ENCODE measurements at regions not wholly inside any gene's neighbourhood (a gene's known extent, or its start where the extent isn't known, plus 50 kb on each side); places are given as distances from the start of the nearest gene placed in this dataset.
"Not testable (repeated sequence)": the region's sequence is repeated elsewhere in the genome, so short reads cannot be mapped to it uniquely, and the experiment has no call there.

DNA sequence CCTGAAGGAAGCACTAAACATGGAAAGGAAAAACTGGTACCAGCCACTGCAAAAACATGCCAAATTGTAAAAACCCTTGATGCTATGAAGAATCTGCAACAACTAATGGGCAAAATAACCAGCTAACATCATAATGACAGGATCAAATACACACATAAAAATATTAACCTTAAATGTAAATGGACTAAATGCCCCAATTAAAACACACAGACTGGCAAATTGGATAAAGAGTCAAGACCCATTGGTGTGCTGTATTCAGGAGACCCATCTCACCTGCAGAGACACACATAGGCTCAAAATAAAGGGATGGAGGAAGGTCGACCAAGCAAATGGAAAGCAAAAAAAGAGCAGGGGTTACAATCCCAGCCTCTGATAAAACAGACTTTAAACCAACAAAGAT lies 87.7 kb upstream of the DNAJC1 start:
- intact Hi-C loops (cut with DNase I); DNase-seq (ENCODE audit: missing footprints); ATAC-seq: not testable (repeated sequence)

DNA sequence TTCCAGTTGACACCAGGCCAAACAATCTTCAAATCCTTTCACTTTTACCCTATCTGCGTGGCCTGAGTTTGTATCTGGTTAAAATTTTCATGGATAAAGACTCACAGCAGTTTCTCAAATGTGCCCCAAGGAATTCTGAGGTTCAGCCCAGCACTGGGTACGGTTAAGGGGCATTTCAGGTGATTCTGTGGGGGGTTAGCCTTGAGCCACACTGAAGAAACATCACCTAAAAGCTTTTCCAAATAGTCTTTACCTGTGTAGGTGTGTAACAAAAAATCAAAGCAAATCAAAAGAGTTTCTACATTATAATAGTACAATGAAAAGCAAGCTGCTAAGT lies 83.8 kb upstream of the DNAJC1 start:
- intact Hi-C loops (cut with DNase I): no loop called here
- DNase-seq (ENCODE audit: missing footprints) (no peak), ATAC-seq (no peak)

DNA sequence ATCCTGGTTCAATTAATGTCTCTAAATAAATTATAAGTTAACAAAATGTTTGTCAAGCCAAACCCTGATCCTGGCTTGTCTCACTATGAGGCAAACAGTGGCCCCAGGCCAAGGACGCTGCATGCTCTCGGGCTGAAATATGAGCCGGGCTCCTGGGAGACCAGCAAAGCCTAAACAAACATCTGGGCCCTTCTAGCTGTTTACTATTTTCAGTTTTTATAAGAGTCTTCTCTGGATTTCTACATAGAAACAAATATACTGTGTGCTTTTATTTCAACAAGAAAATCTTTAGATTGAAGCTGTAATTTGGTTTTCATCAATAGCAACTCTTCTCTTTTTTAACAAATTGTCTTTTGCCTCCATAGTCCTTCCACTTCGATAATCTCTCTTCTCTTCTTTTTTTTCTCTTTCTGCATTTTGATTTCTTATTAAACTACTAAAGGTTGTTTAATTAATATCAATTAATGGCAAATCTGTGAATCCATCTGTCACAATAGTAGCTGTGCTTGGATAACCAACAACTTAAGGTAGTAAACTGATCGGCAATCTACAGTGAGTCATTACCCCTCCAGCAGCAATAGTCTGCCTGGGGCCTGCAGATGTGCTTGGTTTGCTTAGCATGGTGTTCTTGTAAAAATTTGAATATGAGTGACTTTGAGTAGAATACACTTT lies 83.3 kb upstream of the DNAJC1 start:
- intact Hi-C loops (cut with DNase I): no loop called here
- peak; percentile 98 for ATAC-seq
- DNase-seq (ENCODE audit: missing footprints): peak; percentile 93

DNA sequence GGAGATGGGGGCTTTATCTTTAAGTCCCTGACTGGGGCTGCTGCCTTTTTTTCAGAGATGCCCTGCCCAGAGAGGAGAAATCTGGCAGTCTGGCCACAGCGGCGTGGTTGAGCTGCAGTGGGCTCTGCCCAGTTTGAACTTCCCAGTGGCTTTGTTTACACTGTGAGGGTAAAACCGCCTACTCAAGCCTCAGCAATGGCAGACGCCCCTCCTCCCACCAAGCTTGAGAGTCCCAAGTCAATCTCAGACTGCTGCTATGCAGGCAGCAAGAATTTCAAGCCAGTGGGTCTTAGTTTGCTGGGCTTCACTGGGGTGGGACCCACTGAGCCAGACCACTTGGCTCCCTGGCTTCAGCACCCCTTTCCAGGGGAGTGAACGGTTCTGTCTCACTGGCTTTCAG lies 76.4 kb upstream of the DNAJC1 start:
- DNase-seq (ENCODE audit: missing footprints); ATAC-seq; intact Hi-C loops (cut with DNase I): not testable (repeated sequence)

DNA sequence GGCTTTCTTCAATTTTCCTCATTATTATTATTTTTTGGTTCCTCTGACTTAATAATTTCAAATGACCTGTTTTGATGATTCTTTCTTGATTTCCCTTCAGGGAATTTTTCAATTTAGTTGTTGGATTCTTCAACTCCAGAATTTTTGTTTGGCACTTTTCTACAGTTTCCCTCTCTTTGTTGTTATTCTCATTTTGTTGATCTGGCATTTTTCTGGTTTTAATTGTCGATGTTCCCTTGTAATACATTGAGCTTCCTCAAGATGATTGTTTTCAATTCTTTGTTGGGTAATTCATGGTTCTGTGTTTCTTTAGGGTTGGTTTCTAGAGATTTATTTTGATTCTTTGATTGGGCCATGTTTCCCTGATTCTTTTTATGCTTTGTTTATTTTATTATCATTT lies 67.8 kb upstream of the DNAJC1 start:
- intact Hi-C loops (cut with DNase I): no loop called here
- ATAC-seq (no peak), DNase-seq (ENCODE audit: missing footprints) (no peak)

DNA sequence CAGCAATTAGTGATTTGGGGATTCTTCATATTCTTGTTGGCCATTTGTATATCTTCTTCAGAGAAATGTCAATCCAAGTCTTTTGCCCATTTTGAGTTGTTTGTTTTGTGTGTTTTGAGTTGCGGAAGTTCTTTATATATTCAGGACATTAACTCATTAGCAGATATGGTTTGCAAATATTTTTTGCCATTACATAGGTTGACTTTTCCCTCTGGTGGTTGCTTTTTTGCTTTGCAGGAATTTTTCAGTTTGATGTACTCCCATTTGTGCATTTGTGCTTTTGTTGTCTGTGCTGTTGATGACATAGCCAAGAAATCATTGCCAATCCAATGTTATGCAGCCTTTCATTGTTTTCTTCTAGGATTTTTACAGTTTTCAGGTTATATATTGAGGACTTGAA lies 63.6 kb upstream of the DNAJC1 start:
- ATAC-seq: no peak
- intact Hi-C loops (cut with DNase I): no loop called here

DNA sequence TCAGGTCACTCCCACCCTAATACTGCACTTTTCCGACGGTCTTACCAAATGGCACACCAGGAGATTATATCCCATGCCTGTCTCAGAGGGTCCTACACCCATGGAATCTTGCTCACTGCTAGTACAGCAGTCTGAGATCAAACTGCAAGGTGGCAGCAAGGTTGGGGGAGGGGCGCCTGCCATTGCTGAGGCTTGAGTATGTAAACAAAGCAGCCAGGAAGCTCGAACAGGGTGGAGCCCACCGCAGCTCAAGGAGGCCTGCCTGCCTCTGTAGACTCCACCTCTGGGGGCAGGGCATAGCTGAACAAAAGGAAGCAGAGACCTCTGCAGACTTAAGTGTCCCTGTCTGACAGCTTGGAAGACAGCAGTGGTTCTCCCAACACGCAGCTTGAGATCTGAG lies 57.5 kb upstream of the DNAJC1 start:
- ATAC-seq; intact Hi-C loops (cut with DNase I); DNase-seq (ENCODE audit: missing footprints): not testable (repeated sequence)

More for the DNA sequence above, 63.6 kb upstream of the DNAJC1 start:
- DNase-seq (ENCODE audit: missing footprints): no peak

DNA sequence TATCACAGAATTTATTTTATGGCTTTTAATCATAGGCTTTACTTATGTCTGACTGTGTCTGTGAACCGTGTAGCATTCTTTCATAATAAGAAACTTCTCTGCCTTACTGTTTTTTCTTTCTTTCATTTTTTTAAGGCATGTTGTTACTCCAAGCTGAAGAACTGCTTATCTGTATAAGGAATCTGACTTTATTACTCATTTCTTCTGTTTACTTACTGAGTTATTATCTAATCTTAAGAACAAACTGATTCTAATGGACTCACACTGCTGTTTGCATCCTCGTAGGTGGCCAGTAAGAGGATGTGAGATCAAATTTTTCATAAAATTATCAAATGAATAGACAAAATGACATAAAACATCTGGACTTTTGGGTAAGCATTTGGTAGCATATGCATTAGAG lies 54.7 kb upstream of the DNAJC1 start:
- intact Hi-C loops (cut with DNase I): no loop called here
- ATAC-seq (no peak), DNase-seq (ENCODE audit: missing footprints) (no peak)

DNA sequence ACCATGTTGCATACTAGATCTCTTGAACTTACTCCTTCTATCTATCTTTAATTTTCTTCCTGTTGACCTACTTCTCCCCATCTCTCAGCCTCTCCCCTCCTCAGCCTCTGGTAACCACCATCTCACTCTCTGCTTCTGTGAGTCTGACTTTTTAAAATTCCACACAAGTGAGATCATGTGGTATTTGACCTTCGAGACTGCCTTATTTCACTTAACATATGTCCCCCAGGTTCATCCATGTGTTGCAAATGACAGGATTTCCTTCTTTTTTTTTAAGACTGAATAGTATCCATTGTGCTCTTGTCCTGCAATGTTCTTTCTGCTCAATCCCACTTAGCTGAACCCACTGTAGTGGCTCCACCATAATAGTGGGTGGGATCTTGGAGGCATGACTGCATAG lies 51.4 kb upstream of the DNAJC1 start:
- DNase-seq (ENCODE audit: missing footprints): no peak
- no peak for ATAC-seq
- intact Hi-C loops (cut with DNase I): no loop called here

Measured in Right ventricle myocardium inferior (tissue), 1 donor.